Testis (tissue), 2 donors: ENCODE measurements at regions not wholly inside any gene's neighbourhood (a gene's known extent, or its start where the extent isn't known, plus 50 kb on each side); places are given as distances from the start of the nearest gene placed in this dataset.

ENCODE experiments used
- DNase-seq: peaks from one replicate; pipeline ENCODE4 v3.0.0-alpha.2; 2019
- H3K27ac ChIP-seq, 2 donors: fragments of 200-600 bp; sonication (generic); one replicate each; pipeline ENCODE4 v1.5.1; 2019
- H3K27me3 ChIP-seq: fragments of 200-600 bp; sonication (generic); one replicate; pipeline ENCODE4 v1.5.1; 2019
- H3K36me3 ChIP-seq: fragments of 200-600 bp; sonication (generic); one replicate; pipeline ENCODE4 v1.5.1; 2017; ENCODE audit warnings: low read depth; ENCODE audit errors: missing control alignments
- H3K4me1 ChIP-seq: fragments of 200-600 bp; sonication (generic); one replicate; pipeline ENCODE4 v1.5.1; 2019
- H3K4me3 ChIP-seq, 2 donors: fragments of 200-600 bp; sonication (generic); one replicate each; pipeline ENCODE4 v1.5.1; 2017 to 2019
- H3K9me3 ChIP-seq: fragments of 200-600 bp; sonication (generic); one replicate; pipeline ENCODE4 v1.5.1; 2017
- POLR2A ChIP-seq: fragments of 450-650 bp; IDR thresholded peaks from one replicate; pipeline ENCODE4 v1.6.1; 2017; ENCODE audit warnings: antibody characterized with exemption, mild to moderate bottlenecking, moderate library complexity
- WGBS, 2 donors: methylation state at CpG; one replicate each; pipeline ENCODE4 v1.1.5; 2018; 5-methylcytosine and 5-hydroxymethylcytosine counted together
- intact Hi-C: fragments of 100-400 bp; cut with DNase I; formaldehyde crosslinking; loops from one replicate; pipeline ENCODE4 v1.15.1; 2023; ENCODE audit warnings: low total_unique reads
- TF ChIP-seq, protein P1 (sequence below), 3 experiments: fragments of 450-650 bp in 2 of 3; fragments of 200-600 bp in 1 of 3; sonication (generic) in 1 of 3; IDR thresholded peaks; one replicate each; pipeline ENCODE4 v1.5.1; 2016 to 2019; ENCODE audit warnings: antibody characterized with exemption in 3 of 3, mild to moderate bottlenecking in 2 of 3, moderate library complexity in 1 of 3

DNA sequence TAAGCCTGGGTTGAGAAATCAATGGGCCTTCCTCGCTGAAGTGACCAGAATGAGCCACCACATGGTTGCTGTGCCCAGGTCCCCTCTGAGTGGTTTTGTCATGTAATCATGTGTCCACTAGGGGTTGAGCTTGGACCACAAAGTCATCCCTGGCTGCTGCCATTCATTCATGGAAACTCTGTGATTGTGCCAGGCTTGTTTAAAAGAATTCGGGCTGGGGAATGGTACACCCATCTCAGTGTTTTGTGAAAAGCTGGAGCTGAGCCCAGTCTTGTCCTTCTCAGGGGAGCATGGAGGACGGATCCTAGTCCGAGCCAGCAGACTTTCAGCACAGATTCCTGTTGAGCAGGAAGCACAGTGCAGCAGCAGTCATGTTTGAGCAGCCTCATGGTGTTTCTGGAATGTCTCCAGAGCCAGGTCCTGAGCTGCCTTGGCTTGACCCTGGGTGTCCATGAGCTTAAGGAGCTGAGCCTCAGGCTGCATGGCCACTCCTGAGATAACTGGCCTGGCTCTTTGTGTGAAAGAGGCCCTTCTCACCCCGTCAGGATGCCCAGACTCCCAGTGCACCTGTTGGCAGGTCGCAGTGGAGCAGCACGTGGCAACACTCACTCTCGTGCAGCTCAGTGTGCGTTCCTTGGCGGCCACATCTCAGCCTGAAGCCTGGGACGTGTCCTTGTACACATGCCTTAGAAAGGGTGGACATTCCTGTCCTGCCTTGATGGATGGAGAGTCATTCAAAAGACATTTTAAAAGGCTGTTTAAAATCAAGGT is 260.3 kb upstream of the TPM1 start:
- no peaks in the 10 kb centered on the region for H3K27me3 ChIP-seq
- H3K4me3 ChIP-seq: no peak overlapping the region
- H3K9me3 ChIP-seq: no peaks in the 10 kb centered on the region
- peak; percentile 84 for DNase-seq
- intact Hi-C loops: loop anchor here (10.0 kb wide), 2 partner anchors 263 to 313 kb away; partner anchors contain the start of gene TPM1
- 46 to 63% methylated on average over 11 of the region's 11 CpGs for WGBS, 2 donors
- TF ChIP-seq POLR2A: no peak
- TF ChIP-seq, protein P1, sequence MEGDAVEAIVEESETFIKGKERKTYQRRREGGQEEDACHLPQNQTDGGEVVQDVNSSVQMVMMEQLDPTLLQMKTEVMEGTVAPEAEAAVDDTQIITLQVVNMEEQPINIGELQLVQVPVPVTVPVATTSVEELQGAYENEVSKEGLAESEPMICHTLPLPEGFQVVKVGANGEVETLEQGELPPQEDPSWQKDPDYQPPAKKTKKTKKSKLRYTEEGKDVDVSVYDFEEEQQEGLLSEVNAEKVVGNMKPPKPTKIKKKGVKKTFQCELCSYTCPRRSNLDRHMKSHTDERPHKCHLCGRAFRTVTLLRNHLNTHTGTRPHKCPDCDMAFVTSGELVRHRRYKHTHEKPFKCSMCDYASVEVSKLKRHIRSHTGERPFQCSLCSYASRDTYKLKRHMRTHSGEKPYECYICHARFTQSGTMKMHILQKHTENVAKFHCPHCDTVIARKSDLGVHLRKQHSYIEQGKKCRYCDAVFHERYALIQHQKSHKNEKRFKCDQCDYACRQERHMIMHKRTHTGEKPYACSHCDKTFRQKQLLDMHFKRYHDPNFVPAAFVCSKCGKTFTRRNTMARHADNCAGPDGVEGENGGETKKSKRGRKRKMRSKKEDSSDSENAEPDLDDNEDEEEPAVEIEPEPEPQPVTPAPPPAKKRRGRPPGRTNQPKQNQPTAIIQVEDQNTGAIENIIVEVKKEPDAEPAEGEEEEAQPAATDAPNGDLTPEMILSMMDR (IDR thresholded peaks at IDR 0.05): peak; percentile 57 to 91 (median 82)
- peaks cover 4% of the 10 kb centered on the region for H3K4me1 ChIP-seq
- no peaks in the 10 kb centered on the region for H3K36me3 ChIP-seq
- H3K27ac ChIP-seq: no peak overlapping the region

DNA sequence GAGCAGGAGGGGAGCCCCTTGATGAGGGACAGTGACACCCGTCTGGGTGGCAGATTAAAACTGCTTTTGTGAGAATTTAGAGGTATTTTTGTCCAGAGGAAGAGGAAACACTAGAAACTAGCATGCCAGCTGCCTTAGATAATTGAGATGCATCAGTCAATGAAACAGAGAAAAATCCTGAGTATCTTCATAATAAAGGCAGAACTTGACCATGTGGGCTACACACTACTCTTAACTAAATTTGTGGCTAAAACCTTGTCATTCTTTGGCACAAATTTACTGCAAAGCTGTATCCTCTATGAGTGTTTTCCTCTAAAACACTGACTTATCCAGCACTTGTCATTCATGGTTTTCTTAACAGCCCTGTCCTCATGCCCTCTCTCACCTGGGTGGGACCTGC is 259.7 kb upstream of the TPM1 start:
- no peak overlapping the region for H3K27ac ChIP-seq
- H3K27me3 ChIP-seq: no peaks in the 10 kb centered on the region
- no peaks in the 10 kb centered on the region for H3K9me3 ChIP-seq
- H3K4me1 ChIP-seq: peaks cover 4% of the 10 kb centered on the region
- intact Hi-C loops: loop anchor here (10.0 kb wide), 2 partner anchors 262 to 312 kb away; partner anchors contain the start of gene TPM1
- TF ChIP-seq, protein P1 (IDR thresholded peaks at IDR 0.05): no peak
- TF ChIP-seq POLR2A: no peak
- DNase-seq: no peak
- no peak overlapping the region for H3K4me3 ChIP-seq
- 78 to 85% methylated on average over 1 of the region's 1 CpG for WGBS, 2 donors
- H3K36me3 ChIP-seq: no peaks in the 10 kb centered on the region

DNA sequence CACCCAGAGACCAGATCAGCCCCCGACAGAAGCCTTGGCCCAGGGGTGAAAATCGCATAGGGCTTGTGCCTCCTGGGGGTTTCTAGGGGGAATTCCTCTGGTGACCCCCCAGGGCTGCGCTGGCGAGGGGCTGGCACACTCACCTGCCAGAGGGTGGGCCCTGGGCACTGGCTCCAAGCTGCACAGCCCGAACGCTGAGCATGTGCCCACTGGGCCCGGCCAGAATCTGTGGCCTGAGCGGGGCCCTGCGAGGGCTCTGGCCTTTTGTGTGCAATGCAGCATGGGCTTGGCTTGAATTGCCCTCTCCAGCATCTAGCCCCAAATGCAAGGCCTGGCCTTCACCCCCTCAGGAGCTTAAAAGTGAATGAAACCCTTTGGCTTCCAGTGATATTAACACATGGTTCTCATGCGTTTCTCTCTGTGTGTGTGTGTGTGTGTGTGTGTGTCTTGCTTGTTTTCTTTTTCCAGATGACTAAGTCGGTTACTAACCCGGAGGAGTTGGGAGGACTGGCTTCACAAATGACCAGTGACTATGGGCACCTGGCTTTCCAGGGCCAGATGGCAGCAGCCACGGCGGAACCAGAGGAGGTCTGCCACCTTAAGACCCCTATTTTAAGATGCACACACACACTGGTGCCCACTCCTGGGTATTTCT is 259.1 kb upstream of the TPM1 start:
- no peak for DNase-seq
- H3K27ac ChIP-seq: no peak overlapping the region
- no peak for TF ChIP-seq POLR2A
- TF ChIP-seq, protein P1 (IDR thresholded peaks at IDR 0.05): no peak
- intact Hi-C loops: loop anchor here (10.0 kb wide), 2 partner anchors 261 to 311 kb away; partner anchors contain the start of gene TPM1
- WGBS, 2 donors: 89% methylated on average over 7 to 14 of the region's 14 CpGs
- H3K36me3 ChIP-seq: no peaks in the 10 kb centered on the region
- H3K9me3 ChIP-seq: no peaks in the 10 kb centered on the region
- H3K27me3 ChIP-seq: no peaks in the 10 kb centered on the region
- no peak overlapping the region for H3K4me3 ChIP-seq
- H3K4me1 ChIP-seq: peaks cover 4% of the 10 kb centered on the region

DNA sequence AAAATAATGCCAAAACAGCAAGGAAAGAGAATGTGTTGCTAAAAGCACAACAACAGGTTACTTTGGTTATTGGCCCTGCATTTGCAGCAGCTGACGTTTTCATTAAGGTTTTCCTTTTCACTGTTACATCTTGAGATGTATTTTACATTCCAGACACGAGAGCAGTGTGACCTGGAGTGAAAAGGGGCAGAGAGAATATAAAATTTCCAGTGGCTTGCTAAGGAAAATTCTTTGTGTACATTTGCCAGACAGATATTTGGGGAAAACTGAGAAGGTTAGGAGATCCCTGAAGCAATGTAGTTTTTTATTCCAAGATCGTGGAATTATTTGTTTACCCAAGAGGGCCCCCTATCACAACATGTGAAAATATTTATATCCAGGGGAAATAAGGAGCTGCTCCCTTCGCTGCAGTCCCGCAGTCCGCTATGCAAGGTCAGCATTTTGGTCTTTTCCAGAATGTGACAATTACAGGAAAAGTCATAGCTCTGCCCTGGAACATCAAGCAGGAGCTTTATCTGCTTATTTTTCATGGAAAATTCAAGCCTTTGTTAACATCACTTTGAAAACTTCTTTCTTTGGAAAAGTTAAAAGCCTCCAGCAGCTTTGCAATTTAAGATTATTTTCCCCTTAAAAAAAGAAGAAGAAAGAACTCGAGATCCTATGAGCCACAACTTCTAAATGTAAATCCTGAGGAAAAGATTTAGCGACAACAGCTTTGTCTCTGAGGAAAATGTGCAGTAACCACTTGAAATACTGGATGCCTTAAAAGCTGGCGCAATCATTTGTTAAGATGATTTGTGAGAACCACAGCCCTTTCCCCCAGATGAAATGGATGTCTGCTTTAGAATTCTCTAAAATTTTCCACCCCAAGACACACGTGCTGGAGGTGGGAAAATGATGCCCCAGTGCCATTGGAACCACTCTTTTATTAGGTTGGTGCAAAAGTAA is 256.4 kb upstream of the TPM1 start:
- 42 to 55% methylated on average over 10 of the region's 10 CpGs for WGBS, 2 donors
- no peak overlapping the region for H3K4me3 ChIP-seq
- DNase-seq: no peak
- TF ChIP-seq, protein P1 (IDR thresholded peaks at IDR 0.05): no peak
- no peak for TF ChIP-seq POLR2A
- no peaks in the 10 kb centered on the region for H3K9me3 ChIP-seq
- H3K4me1 ChIP-seq: peaks cover 4% of the 10 kb centered on the region
- peak overlapping the region in 1 of 2 donors; percentile 70 for H3K27ac ChIP-seq
- intact Hi-C loops: loop anchor here (10.0 kb wide), 2 partner anchors 259 to 309 kb away; partner anchors contain the start of gene TPM1
- no peaks in the 10 kb centered on the region for H3K27me3 ChIP-seq
- no peaks in the 10 kb centered on the region for H3K36me3 ChIP-seq
